ENCODE measurements at regions not wholly inside any gene's neighbourhood (a gene's known extent, or its start where the extent isn't known, plus 50 kb on each side); places are given as distances from the start of the nearest gene placed in this dataset.

DNA sequence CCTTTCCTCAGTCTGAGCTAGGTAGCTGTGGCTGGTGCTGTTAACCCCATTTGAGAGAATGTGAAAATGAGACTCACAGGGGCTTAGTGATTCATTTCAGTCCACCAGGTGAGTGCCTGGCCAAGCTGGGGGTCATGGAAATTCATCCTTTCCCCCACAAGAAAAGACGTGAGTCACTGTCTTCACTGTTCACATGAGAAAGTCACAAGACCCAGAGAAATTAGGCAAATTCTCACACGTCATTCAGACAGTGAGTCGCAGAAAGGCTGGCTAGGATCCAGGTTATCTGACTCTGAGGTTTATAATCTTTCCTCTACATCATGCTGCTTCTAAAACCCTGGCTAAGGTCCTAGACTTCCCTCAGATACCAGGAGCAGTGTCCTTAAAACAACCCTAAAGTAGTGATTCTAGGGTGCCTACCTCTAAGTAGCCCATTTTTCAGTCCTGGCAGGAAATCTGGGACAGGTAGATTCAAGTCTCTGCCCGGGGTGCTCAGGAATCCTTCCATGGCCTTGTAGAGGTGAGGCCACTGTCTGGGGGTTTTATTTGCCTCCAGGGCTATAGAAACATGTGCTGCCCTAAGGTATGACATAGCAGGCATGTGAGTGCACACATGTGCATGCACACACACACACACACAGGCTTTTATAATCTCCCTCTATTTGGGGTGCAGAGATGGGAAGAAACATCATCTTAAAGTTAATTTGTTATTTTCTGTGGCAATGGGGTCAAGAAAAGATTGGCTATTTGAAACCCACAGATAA, 427.9 kb upstream of the CELF2 start:
- TF ChIP-seq NFIC (IDR thresholded peaks at IDR 0.05) (no peak), TAF1 (IDR thresholded peaks at IDR 0.05; ENCODE audit: low read depth) (no peak), CREB1 (IDR thresholded peaks at IDR 0.05; ENCODE audit: low read depth) (no peak), RAD21 (IDR thresholded peaks at IDR 0.05; ENCODE audit: low read depth) (no peak), YY1 (IDR thresholded peaks at IDR 0.05; ENCODE audit: low read depth) (no peak), EP300 (IDR thresholded peaks at IDR 0.05; ENCODE audit: borderline replicate concordance) (no peak), ZBTB7A (IDR thresholded peaks at IDR 0.05; ENCODE audit: low read depth) (no peak), TCF12 (IDR thresholded peaks at IDR 0.05; ENCODE audit: low read depth) (no peak), FOXM1 (IDR thresholded peaks at IDR 0.05; ENCODE audit: borderline replicate concordance, low read depth) (no peak), EGR1 (IDR thresholded peaks at IDR 0.05) (no peak), CEBPB (IDR thresholded peaks at IDR 0.05) (no peak), TEAD4 (IDR thresholded peaks at IDR 0.05) (no peak)
- TF ChIP-seq, protein P1, sequence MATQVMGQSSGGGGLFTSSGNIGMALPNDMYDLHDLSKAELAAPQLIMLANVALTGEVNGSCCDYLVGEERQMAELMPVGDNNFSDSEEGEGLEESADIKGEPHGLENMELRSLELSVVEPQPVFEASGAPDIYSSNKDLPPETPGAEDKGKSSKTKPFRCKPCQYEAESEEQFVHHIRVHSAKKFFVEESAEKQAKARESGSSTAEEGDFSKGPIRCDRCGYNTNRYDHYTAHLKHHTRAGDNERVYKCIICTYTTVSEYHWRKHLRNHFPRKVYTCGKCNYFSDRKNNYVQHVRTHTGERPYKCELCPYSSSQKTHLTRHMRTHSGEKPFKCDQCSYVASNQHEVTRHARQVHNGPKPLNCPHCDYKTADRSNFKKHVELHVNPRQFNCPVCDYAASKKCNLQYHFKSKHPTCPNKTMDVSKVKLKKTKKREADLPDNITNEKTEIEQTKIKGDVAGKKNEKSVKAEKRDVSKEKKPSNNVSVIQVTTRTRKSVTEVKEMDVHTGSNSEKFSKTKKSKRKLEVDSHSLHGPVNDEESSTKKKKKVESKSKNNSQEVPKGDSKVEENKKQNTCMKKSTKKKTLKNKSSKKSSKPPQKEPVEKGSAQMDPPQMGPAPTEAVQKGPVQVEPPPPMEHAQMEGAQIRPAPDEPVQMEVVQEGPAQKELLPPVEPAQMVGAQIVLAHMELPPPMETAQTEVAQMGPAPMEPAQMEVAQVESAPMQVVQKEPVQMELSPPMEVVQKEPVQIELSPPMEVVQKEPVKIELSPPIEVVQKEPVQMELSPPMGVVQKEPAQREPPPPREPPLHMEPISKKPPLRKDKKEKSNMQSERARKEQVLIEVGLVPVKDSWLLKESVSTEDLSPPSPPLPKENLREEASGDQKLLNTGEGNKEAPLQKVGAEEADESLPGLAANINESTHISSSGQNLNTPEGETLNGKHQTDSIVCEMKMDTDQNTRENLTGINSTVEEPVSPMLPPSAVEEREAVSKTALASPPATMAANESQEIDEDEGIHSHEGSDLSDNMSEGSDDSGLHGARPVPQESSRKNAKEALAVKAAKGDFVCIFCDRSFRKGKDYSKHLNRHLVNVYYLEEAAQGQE (IDR thresholded peaks at IDR 0.05; ENCODE audit: low read depth), result no peak
- TF ChIP-seq, protein P2, sequence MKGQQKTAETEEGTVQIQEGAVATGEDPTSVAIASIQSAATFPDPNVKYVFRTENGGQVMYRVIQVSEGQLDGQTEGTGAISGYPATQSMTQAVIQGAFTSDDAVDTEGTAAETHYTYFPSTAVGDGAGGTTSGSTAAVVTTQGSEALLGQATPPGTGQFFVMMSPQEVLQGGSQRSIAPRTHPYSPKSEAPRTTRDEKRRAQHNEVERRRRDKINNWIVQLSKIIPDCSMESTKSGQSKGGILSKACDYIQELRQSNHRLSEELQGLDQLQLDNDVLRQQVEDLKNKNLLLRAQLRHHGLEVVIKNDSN (IDR thresholded peaks at IDR 0.05), result no peak
- TF ChIP-seq, protein P3, sequence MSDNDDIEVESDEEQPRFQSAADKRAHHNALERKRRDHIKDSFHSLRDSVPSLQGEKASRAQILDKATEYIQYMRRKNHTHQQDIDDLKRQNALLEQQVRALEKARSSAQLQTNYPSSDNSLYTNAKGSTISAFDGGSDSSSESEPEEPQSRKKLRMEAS (IDR thresholded peaks at IDR 0.05), result no peak

DNA sequence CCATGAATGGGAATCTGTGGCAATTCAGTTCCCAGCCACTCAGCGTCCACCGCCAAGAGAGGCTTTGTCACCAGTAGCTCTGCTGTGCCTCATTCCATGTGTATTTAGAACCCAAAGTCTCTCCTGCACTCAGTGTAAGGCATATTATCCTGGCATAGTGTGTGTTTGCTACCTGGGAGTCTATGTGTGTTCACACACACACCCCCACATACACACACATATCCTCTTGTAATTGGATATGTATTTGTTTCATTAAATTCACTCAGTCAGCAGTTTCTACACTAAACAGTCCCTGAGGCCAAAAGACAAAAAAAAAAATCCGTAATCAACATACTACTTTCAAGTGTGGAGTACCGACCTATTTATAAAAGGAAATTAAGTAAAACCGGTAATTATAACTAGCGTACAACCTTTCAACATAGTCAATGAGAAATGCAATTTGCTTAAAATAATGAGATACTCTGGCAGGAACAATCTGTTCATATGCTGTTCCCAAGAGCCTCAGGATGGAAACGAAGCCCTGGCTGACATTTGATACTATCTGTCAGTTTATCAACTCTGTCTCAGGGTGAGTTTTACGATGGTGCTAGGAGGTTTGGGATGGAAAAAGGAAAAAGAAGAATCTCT, 425.8 kb upstream of the CELF2 start:
- TF ChIP-seq CEBPB (IDR thresholded peaks at IDR 0.05) (no peak), TEAD4 (IDR thresholded peaks at IDR 0.05) (no peak), TCF12 (IDR thresholded peaks at IDR 0.05; ENCODE audit: low read depth) (no peak), CREB1 (IDR thresholded peaks at IDR 0.05; ENCODE audit: low read depth) (no peak), TAF1 (IDR thresholded peaks at IDR 0.05; ENCODE audit: low read depth) (no peak), FOXM1 (IDR thresholded peaks at IDR 0.05; ENCODE audit: borderline replicate concordance, low read depth) (no peak), ZBTB7A (IDR thresholded peaks at IDR 0.05; ENCODE audit: low read depth) (no peak)
- TF ChIP-seq, protein P1 (IDR thresholded peaks at IDR 0.05; ENCODE audit: low read depth), result no peak
- TF ChIP-seq, protein P2 (IDR thresholded peaks at IDR 0.05), result no peak

DNA sequence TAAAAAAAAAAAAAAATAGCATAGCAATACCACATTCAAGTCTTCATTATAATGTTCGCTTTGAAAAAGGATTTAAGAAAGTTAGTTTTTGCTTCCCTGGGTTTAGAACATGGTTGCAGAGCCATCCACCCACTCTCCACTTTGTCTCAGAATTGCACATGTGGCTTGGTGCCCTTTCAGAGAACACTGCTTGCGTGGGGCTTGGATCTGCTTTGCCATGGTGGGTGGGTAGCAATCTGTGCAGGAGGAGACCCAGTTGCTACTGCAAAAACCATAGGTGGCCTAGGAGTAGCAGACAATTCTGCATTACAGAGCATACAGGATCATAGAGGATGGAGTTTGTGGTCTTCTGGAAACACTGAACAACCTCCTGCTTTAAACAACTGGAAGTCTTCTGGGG, 421.4 kb upstream of the CELF2 start:
- no peak for TF ChIP-seq YY1 (IDR thresholded peaks at IDR 0.05; ENCODE audit: low read depth)
- no peak for TF ChIP-seq TAF1 (IDR thresholded peaks at IDR 0.05; ENCODE audit: low read depth)
- TF ChIP-seq FOXM1 (IDR thresholded peaks at IDR 0.05; ENCODE audit: borderline replicate concordance, low read depth), result no peak
- TF ChIP-seq RAD21 (IDR thresholded peaks at IDR 0.05; ENCODE audit: low read depth), result no peak
- TF ChIP-seq, protein P1 (IDR thresholded peaks at IDR 0.05; ENCODE audit: low read depth), result no peak
- TF ChIP-seq CEBPB (IDR thresholded peaks at IDR 0.05), result no peak
- no peak for TF ChIP-seq ZBTB7A (IDR thresholded peaks at IDR 0.05; ENCODE audit: low read depth)
- TF ChIP-seq, protein P2 (IDR thresholded peaks at IDR 0.05), result no peak
- no peak for TF ChIP-seq TCF12 (IDR thresholded peaks at IDR 0.05; ENCODE audit: low read depth)

DNA sequence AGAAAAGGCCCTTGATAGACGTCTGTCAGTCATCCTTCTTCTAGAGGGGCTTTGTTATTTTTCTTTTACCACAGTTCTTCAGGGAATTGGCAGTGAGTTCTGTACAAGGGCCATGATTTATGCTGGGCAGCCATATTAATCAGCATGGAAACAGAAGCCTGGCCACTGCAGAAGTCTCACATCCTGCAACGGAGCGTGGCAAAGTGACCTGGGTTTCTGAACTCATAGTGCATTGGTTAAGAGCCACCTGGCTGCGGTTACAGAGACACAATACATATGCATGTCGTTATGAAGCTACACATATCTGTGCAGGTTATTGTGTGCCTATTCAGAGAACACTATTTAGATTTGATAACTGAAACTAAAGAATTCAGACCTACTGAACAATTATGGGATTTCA, 419.4 kb upstream of the CELF2 start:
- TF ChIP-seq TEAD4 (IDR thresholded peaks at IDR 0.05), result no peak
- TF ChIP-seq, protein P3 (IDR thresholded peaks at IDR 0.05), result no peak
- TF ChIP-seq CEBPB (IDR thresholded peaks at IDR 0.05), result no peak
- TF ChIP-seq, protein P2 (IDR thresholded peaks at IDR 0.05), result no peak
- TF ChIP-seq, protein P1 (IDR thresholded peaks at IDR 0.05; ENCODE audit: low read depth), result no peak
- TF ChIP-seq ZBTB7A (IDR thresholded peaks at IDR 0.05; ENCODE audit: low read depth), result no peak
- TF ChIP-seq TCF12 (IDR thresholded peaks at IDR 0.05; ENCODE audit: low read depth), result no peak
- TF ChIP-seq RAD21 (IDR thresholded peaks at IDR 0.05; ENCODE audit: low read depth), result no peak
- no peak for TF ChIP-seq NFIC (IDR thresholded peaks at IDR 0.05)
- TF ChIP-seq YY1 (IDR thresholded peaks at IDR 0.05; ENCODE audit: low read depth), result no peak
- TF ChIP-seq EGR1 (IDR thresholded peaks at IDR 0.05), result no peak
